PFSK-1 (cell line): ENCODE measurements at regions not wholly inside any gene's neighbourhood (a gene's known extent, or its start where the extent isn't known, plus 50 kb on each side); places are given as distances from the start of the nearest gene placed in this dataset.

Experiments
- POLR2AphosphoS5 ChIP-seq: IDR thresholded peaks from 2 replicates; pipeline ENCODE4 v1.6.1; 2012; ENCODE audit warnings: low read depth, mild to moderate bottlenecking, control low read depth, low read length, moderate library complexity
- SIN3A ChIP-seq: IDR thresholded peaks from 2 replicates; pipeline ENCODE4 v1.6.1; 2012; ENCODE audit warnings: mild to moderate bottlenecking, low read length, moderate library complexity, borderline replicate concordance; ENCODE audit not compliant: insufficient read depth

- TF ChIP-seq SIN3A (no peak), POLR2AphosphoS5 (no peak)
Measured at GRCh38 chr10:120162471-120162870, 269.9 kb downstream of the SEC23IP start.
